OCI-LY7 (cell line): ENCODE measurements at regions not wholly inside any gene's neighbourhood (a gene's known extent, or its start where the extent isn't known, plus 50 kb on each side); places are given as distances from the start of the nearest gene placed in this dataset.

Source experiments
- BruUV-seq: library from RNA; stranded (reverse); fragments of 400-500 nt; replicated peaks from 2 replicates; lab custom pipeline; 2021; lab: Mats Ljungman, UMichigan
- CTCF ChIA-PET: fragments of 300-600 bp; sonication (Branson Sonifier 250); formaldehyde crosslinking; loops from one replicate; lab custom pipeline; 2022; ENCODE audit warnings: antibody characterized with exemption; ENCODE audit not compliant: unreplicated experiment; lab: Charles Lee
- POLR2A ChIA-PET: fragments of 300-600 bp; sonication (Branson Sonifier 250); formaldehyde crosslinking; loops from one replicate; lab custom pipeline; 2022; ENCODE audit warnings: antibody characterized with exemption; lab: Charles Lee
- DNase-seq: peaks from one replicate; pipeline ENCODE4 v3.0.0-alpha.2; 2015; ENCODE audit warnings: low spot score
- H2AFZ ChIP-seq: fragments of 200-600 bp; sonication (generic), shearing (Covaris generic); 2 replicates; pipeline ENCODE4 v1.6.1; 2014; ENCODE audit warnings: mild to moderate bottlenecking, antibody characterized with exemption, low read length, moderate library complexity
- H3K27ac ChIP-seq: fragments of 200-600 bp; sonication (generic); 2 replicates; pipeline ENCODE4 v1.5.1; 2014; ENCODE audit warnings: mixed run types, low read depth, mild to moderate bottlenecking, moderate library complexity, low read length, inconsistent platforms; ENCODE audit not compliant: poor library complexity, severe bottlenecking
- H3K36me3 ChIP-seq: fragments of 200-600 bp; sonication (generic); 2 replicates; pipeline ENCODE4 v1.6.1; 2014; ENCODE audit warnings: mild to moderate bottlenecking, antibody characterized with exemption, low read length, moderate library complexity, mixed read lengths; ENCODE audit not compliant: insufficient read depth
- H3K4me1 ChIP-seq: fragments of 200-600 bp; sonication (generic); 2 replicates; pipeline ENCODE4 v1.5.1; 2014; ENCODE audit warnings: mild to moderate bottlenecking, low read length; ENCODE audit not compliant: insufficient read depth, poor library complexity, severe bottlenecking
- H3K4me2 ChIP-seq: fragments of 200-600 bp; sonication (generic); 2 replicates; pipeline ENCODE4 v1.6.1; 2014; ENCODE audit warnings: mild to moderate bottlenecking, low read length
- H3K4me3 ChIP-seq: fragments of 200-600 bp; sonication (generic); 2 replicates; pipeline ENCODE4 v1.5.1; 2014; ENCODE audit warnings: mild to moderate bottlenecking, low read depth, low read length; ENCODE audit not compliant: poor library complexity, severe bottlenecking
- H3K79me2 ChIP-seq: fragments of 200-600 bp; sonication (generic); 2 replicates; pipeline ENCODE4 v1.6.1; 2016; ENCODE audit warnings: low read depth, mild to moderate bottlenecking, low read length, moderate library complexity, mixed read lengths; ENCODE audit not compliant: insufficient read depth
- H3K9me2 ChIP-seq: fragments of 200-600 bp; sonication (generic); 2 replicates; pipeline ENCODE4 v1.6.1; 2016; ENCODE audit warnings: mild to moderate bottlenecking, low read length, mixed read lengths; ENCODE audit not compliant: insufficient read depth
- H3K9me3 ChIP-seq: fragments of 200-600 bp; sonication (generic); 2 replicates; pipeline ENCODE4 v1.6.1; 2014; ENCODE audit warnings: mild to moderate bottlenecking, mixed run types, low read length, mixed read lengths
- H4K20me1 ChIP-seq: fragments of 200-600 bp; sonication (generic); 2 replicates; pipeline ENCODE4 v1.6.1; 2014; ENCODE audit warnings: mild to moderate bottlenecking, antibody characterized with exemption, low read length, moderate library complexity, mixed read lengths; ENCODE audit not compliant: insufficient read depth
- CTCF ChIP-seq: fragments of 200-600 bp; sonication (generic); conservative IDR thresholded peaks from 2 replicates; pipeline ENCODE4 v1.5.1; 2014; ENCODE audit warnings: mild to moderate bottlenecking, antibody characterized with exemption, low read length, moderate library complexity, mixed read lengths
- EZH2phosphoT487 ChIP-seq: fragments of 200-600 bp; sonication (generic); IDR thresholded peaks from 2 replicates; pipeline ENCODE4 v1.6.1; 2018; ENCODE audit warnings: low read depth, borderline replicate concordance, mild to moderate bottlenecking, mixed run types, antibody characterized with exemption, low read length, moderate library complexity, mixed read lengths
- intact Hi-C: fragments of 100-400 bp; cut with micrococcal nuclease; formaldehyde crosslinking; loops from one replicate; pipeline ENCODE4 v1.10.0; 2022; ENCODE audit not compliant: unreplicated experiment

GRCh38 chr14:66231820-66232219 lies 254.4 kb upstream of the CCDC196 start:
- Histone ChIP-seq H3K4me2 (no peak overlapping the region), H3K79me2 (no peaks in the 10 kb centered on the region), H3K4me1 (no peaks in the 10 kb centered on the region), H4K20me1 (no peaks in the 10 kb centered on the region), H3K9me2 (no peaks in the 10 kb centered on the region), H3K36me3 (no peaks in the 10 kb centered on the region), H2AFZ (no peak overlapping the region), H3K9me3 (no peaks in the 10 kb centered on the region), H3K4me3 (no peak overlapping the region), H3K27ac (no peak overlapping the region)
- intact Hi-C loops: no loop called here
- no TSS peak for BruUV-seq
- no peak for DNase-seq
- no peak for TF ChIP-seq CTCF
- TF ChIP-seq EZH2phosphoT487: no peak
- ChIA-PET POLR2A (no interaction called here), CTCF (no interaction called here)

- Histone ChIP-seq H3K4me2 (no peak overlapping the region), H3K36me3 (no peaks in the 10 kb centered on the region), H3K27ac (no peak overlapping the region), H3K79me2 (no peaks in the 10 kb centered on the region), H3K9me2 (no peaks in the 10 kb centered on the region), H3K4me3 (no peak overlapping the region), H2AFZ (no peak overlapping the region), H4K20me1 (no peaks in the 10 kb centered on the region), H3K4me1 (no peaks in the 10 kb centered on the region), H3K9me3 (no peaks in the 10 kb centered on the region)
- CTCF ChIA-PET: no interaction called here
- DNase-seq: no peak
- no TSS peak for BruUV-seq
- intact Hi-C loops: no loop called here
- TF ChIP-seq CTCF (no peak), EZH2phosphoT487 (no peak)
- POLR2A ChIA-PET: no interaction called here
Observed at GRCh38 chr14:66233591-66233990, 252.6 kb upstream of the CCDC196 start.

GRCh38 chr14:66234411-66234810 lies 251.8 kb upstream of the CCDC196 start:
- CTCF ChIA-PET: no interaction called here
- no peaks in the 10 kb centered on the region for H3K79me2 ChIP-seq
- H3K9me3 ChIP-seq: no peaks in the 10 kb centered on the region
- POLR2A ChIA-PET: no interaction called here
- H3K4me3 ChIP-seq: no peak overlapping the region
- DNase-seq: no peak
- TF ChIP-seq EZH2phosphoT487 (no peak), CTCF (no peak)
- no peak overlapping the region for H3K27ac ChIP-seq
- H3K9me2 ChIP-seq: no peaks in the 10 kb centered on the region
- no peak overlapping the region for H3K4me2 ChIP-seq
- BruUV-seq: no TSS peak
- no peaks in the 10 kb centered on the region for H3K4me1 ChIP-seq
- no peak overlapping the region for H2AFZ ChIP-seq
- intact Hi-C loops: no loop called here
- no peaks in the 10 kb centered on the region for H4K20me1 ChIP-seq
- H3K36me3 ChIP-seq: no peaks in the 10 kb centered on the region
